HTR-8/SVneo (cell line): ENCODE measurements at regions not wholly inside any gene's neighbourhood (a gene's known extent, or its start where the extent isn't known, plus 50 kb on each side); places are given as distances from the start of the nearest gene placed in this dataset.

ENCODE experiments used
- DNase-seq: peaks from one replicate; pipeline ENCODE4 v3.0.0; 2011; ENCODE audit warnings: low spot score, mixed read lengths; ENCODE audit not compliant: insufficient read length
- FAIRE-seq: peaks from 2 replicates; lab custom pipeline; 2011; peaks lifted over from hg19 to GRCh38; lab: Jason Lieb, UNC

DNA sequence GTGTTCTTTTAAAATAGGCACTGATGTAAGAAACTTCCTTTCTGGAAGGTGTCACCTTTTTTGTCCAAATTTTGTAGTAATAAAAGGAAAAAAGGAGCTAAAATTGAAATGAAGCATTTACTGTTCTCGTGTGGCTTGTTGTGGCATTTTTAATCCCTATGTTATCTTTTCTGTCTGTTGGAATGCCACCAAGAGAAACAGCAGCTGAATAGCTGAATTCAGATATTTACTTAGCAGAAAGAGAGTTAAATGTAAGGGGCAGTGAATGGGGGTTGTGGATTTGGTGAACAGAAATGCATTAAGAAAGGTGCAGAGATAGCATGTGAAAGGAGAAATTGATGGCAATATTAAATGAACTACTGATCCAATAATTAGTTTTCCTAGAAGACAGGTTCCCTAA is 573.6 kb upstream of the EPHA7 start:
- no peak for DNase-seq
- FAIRE-seq, result no peak

- no peak for FAIRE-seq
- DNase-seq, result no peak
Observed at GRCh38 chr6:93989630-93990029, 570.3 kb upstream of the EPHA7 start.

DNA sequence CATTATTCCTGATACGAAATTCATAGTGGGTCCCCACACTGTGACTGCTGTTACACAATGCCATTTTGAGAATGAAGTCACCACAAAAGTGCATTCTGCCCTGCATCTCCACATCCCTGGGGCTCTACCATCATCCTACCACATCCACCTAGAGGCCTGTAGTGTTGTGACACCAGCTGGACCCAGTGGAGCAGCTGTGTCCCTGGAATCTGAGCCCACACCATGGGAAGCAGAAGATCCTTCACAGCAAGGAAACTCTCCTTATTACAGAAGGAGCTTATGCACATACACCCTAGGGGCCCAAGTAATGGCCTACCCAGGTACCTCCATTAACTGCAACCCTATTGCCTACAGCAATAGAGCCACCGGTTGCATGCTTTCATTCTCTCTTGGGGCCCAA is 566.6 kb upstream of the EPHA7 start:
- no peak for DNase-seq
- no peak for FAIRE-seq

DNA sequence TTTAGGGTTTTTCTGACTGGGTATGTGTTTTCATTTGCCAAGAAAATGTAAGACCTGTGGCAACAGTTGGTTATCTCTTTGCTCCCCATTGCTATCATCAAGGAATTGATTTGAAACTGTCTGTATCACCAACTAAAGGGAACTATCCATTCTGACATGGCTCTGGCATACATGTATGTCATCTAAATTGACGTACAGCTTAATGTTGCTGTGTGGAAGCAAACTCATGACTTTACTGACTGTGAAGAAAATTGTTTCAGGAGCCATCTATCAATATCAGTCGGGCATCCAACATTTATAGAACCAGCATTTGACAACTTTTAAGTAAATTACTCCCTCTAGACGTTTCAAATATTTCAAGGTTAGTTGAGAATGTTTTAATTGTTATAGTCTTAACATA is 555.8 kb upstream of the EPHA7 start:
- FAIRE-seq, result no peak
- DNase-seq, result no peak

GRCh38 chr6:93974332-93974731 is 555.0 kb upstream of the EPHA7 start:
- FAIRE-seq, result no peak
- no peak for DNase-seq

GRCh38 chr6:93972791-93973190 is 553.4 kb upstream of the EPHA7 start:
- DNase-seq (no peak), FAIRE-seq (no peak)

- FAIRE-seq, result no peak
- DNase-seq, result no peak
Observed at GRCh38 chr6:93970684-93971083, 551.3 kb upstream of the EPHA7 start.

- FAIRE-seq, result no peak
- DNase-seq, result no peak
Observed at GRCh38 chr6:93968126-93968525, 548.8 kb upstream of the EPHA7 start.

DNA sequence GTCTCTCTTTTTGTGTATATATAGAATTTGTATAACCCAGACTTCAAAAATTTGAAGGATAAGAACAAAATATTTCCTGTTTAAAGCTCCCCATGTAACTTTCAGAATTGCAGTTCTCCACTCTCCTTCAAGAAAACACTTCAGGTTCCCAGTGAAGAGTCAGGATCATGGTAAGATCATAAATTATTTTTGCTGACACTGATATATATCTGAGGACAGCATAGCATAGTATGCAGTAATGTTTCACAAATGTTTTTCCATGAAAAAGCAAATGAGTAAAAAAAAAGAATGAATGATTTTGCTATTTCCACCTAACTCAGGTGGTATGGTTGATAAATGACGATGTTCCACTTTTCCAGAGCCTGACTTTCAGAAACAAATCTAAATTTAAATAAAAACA is 545.6 kb upstream of the EPHA7 start:
- DNase-seq (no peak), FAIRE-seq (no peak)

- no peak for FAIRE-seq
- DNase-seq, result no peak
Observed at GRCh38 chr6:93964321-93964720, 545.0 kb upstream of the EPHA7 start.

- FAIRE-seq (no peak), DNase-seq (no peak)
Observed at GRCh38 chr6:93962566-93962965, 543.2 kb upstream of the EPHA7 start.

DNA sequence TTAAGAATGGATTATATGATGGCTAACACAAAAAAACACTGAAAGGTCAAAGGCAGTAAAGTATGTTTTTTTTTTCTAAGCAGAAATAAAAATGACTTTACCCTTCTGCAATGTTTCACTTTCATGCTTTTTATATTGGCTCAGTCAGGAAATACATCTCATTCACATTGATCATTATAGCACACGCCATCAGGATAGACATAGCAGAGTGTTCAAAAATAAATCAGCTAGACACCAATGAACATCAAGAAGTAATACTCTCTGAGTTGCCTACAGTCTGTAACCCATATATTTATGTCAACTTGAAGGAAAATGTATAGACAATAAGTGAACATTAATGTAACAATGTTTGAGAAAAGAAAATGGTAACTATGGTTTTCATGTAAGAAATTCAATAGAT is 535.2 kb upstream of the EPHA7 start:
- no peak for FAIRE-seq
- no peak for DNase-seq

DNA sequence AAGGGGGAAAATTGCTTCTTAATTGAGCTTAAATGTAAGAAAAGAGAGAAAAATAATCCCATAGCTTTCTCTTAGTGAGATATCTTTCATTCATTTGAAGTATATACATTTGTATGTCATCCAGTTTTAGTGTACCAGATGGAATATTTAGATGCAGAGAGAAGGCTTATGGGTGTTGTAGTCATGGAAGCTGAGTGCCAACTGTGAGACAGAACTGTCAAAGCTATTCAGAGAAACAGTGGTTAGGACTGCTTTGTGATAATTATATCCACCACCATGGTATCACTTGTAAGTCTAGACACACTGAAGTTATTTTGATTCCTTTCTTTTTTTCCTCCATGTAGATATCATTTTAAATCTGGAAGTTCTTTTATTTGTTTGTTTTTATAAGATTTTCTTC is 524.3 kb upstream of the EPHA7 start:
- FAIRE-seq (no peak), DNase-seq (no peak)

- FAIRE-seq, result no peak
Observed at GRCh38 chr6:93940381-93940780, 521.0 kb upstream of the EPHA7 start.

GRCh38 chr6:93932175-93932574 is 512.8 kb upstream of the EPHA7 start:
- FAIRE-seq (no peak), DNase-seq (no peak)

More at GRCh38 chr6:93940381-93940780, 521.0 kb upstream of the EPHA7 start:
- no peak for DNase-seq

- no peak for FAIRE-seq
- no peak for DNase-seq
Observed at GRCh38 chr6:93927731-93928130, 508.4 kb upstream of the EPHA7 start.

- DNase-seq (no peak), FAIRE-seq (no peak)
Observed at GRCh38 chr6:93919365-93919764, 500.0 kb upstream of the EPHA7 start.

DNA sequence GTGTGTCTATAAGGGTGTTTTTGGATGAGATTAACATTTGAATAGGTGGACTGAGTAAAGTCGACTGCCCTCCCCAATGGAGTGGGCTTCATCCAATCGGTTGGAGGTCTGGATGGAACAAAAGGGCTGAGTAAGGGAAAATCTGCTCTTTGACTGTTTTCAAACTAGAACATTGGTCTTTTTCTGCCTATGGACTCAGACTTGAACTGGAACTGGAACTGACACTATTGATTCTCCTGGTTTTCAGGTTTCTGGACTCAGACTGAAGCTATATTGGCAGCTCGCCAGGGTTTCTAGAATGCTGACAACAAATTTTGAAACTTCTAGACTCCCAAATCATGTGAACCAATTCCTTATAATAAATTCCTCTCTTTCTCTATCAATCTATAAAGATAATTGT is 498.9 kb upstream of the EPHA7 start:
- DNase-seq, result no peak

DNA sequence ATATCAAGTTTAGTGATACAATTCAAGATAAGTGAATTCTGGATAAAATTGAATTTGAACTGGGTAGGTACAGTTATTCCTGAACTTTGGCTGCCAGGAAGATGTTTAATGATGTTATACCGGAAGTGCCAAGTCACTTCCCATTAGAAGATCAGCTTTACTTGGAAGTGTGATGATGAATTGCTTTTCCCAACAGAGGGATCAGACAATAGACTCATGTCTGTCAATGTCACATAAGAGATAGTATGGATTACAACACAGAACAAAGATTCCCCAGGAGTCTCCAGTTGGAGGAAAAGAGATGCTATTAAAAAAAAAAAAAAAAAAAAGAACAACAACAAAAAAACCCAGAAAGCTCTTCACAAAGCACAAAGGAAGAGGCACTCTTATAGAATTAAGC is 497.9 kb upstream of the EPHA7 start:
- DNase-seq (no peak), FAIRE-seq (no peak)

More for the DNA sequence above, 498.9 kb upstream of the EPHA7 start:
- no peak for FAIRE-seq

DNA sequence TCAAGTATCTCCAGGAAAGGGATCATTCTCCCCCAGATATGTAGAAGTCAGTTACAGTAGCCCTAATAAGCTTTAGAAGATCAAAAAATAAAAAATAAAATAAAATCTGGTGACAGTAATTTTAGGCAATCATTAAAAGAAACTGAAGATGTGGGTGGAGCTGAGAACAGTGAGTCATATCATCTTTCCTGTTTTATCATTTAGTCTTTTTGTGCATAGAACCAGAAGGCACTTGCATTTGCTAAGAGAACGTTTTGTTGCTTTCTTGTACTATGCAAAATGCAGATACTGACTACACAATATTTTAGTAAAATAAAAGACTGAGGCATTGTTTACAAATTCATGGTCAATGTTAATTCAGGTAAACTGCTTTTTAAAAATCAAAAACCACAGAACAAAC is 497.4 kb upstream of the EPHA7 start:
- DNase-seq (no peak), FAIRE-seq (no peak)

- no peak for FAIRE-seq
- no peak for DNase-seq
Observed at GRCh38 chr6:93915961-93916360, 496.6 kb upstream of the EPHA7 start.

- DNase-seq (no peak), FAIRE-seq (no peak)
Observed at GRCh38 chr6:93902517-93902916, 483.2 kb upstream of the EPHA7 start.

DNA sequence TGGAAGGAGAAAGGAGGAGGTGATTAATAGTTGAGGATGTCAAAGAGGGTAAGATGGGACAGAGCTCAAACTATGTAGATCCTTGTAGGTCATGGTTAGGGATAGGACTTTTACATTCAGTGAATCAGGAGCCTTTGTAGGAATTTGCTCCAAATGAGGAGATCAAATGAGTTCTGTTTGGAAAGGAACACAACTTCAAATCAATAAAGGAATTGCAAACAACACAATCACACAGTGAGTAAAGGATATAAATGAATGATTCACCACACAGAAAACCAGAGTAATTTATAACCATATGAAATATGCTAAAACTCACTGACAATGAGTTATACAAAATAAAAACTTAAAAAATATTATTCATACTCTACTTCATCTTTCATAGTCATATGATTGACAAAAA is 480.8 kb upstream of the EPHA7 start:
- no peak for DNase-seq
- no peak for FAIRE-seq
